Erythroblast (primary cell): ENCODE measurements at regions not wholly inside any gene's neighbourhood (a gene's known extent, or its start where the extent isn't known, plus 50 kb on each side); places are given as distances from the start of the nearest gene placed in this dataset.

Experiments
- GATA1 ChIP-seq: IDR thresholded peaks from 2 replicates; pipeline ENCODE4 v1.6.1; 2011; ENCODE audit warnings: low read depth, mild to moderate bottlenecking, control low read depth, low read length, moderate library complexity
- POLR2A ChIP-seq: IDR thresholded peaks from 2 replicates; pipeline ENCODE4 v1.6.1; 2011; ENCODE audit warnings: mild to moderate bottlenecking, low read length

DNA sequence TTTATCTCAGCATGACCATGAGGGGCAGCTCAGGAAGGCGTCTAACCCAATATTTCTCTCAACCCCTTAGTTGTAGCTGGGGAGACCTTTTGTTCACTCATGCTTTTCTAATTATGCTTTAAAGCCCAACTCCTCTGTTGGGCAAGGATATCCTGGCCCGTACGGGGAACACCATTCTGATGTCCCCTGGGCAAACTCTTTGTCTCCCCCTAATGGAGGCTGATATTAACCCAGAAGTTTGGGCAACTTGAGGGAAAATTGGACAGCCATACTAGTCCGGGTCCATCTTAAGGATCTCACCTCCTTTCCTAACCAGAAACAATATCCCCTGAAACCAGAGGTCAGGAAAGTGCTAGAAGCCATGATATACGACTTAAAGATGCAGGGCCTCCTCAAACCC lies 143.7 kb upstream of the COX10 start:
- TF ChIP-seq POLR2A (no peak), GATA1 (no peak)
